Stimulated activated CD8-positive, alpha-beta memory T cell treated with anti-CD3 and anti-CD28 coated beads, Interleukin-15, amount 100 ng/mL, for 48 hours (primary cell): ENCODE measurements at regions not wholly inside any gene's neighbourhood (a gene's known extent, or its start where the extent isn't known, plus 50 kb on each side); places are given as distances from the start of the nearest gene placed in this dataset.
A peak's percentile ranks its signal among the peaks of the same experiment; 100 is the strongest.
"Not testable (repeated sequence)": the region's sequence is repeated elsewhere in the genome, so short reads cannot be mapped to it uniquely, and the experiment has no call there.

Experiments used
- DNase-seq, 2 donors: peaks; one replicate each; pipeline ENCODE4 v3.0.0-alpha.2; 2020; ENCODE audit warnings: low read depth in 2 of 2

DNA sequence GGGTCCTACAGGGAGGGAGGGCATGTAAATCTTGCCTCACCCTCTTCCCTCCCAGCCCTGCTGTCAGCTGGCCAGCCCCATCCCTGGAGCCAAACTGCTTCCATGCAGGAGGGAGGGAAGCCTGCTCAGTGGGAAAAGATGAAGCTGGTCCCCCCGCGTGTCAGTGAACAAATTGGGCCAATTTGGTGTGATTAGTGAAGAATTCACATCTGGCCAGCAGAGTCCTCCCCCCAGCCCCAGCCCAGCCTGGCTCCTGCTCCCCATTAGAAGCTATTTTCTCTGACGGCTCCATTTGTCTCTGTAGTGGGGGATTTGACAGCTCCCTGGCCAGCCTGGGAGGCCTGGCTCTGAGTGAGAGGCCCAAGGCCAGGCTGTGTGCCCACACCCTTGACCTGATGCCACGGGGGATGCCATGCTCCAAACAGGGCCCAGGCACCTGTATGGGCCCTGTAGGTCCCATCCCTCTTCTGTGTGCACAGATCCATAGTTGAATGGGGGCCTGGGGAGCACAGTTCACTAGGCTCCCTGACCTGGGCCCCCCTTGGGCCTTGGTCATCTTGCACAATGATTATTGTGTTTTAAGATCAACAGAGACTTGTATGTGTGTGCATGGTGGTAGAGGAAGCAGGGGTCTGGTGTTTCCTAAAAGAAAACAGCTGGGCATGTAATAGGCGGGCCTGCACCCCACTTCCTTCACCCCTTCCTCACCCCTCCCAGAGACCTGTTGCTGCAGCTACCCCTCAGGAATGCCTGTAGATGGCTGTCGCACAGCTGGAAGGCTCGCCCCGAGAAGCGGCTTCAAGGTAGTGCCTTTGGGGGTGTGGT, 50.7 kb upstream of the TAC4 start:
- no peak for DNase-seq

DNA sequence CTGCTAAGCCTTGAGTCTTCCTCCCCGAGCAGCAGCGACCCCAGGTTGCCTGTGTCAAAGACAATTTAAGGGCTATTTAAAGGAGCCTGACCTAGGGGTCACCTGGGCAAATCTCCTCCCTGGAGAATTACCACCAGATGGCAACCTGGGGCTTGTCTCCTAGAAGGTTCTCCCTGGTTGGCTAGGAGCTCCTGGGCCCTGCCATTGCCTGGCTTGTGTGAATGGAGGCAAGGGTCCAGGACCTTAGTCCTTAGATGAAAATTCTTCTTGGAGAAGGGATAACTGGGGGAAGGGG, 51.3 kb upstream of the TAC4 start:
- no peak for DNase-seq

- DNase-seq: no peak
Observed at GRCh38 chr17:49899588-49899987, 51.7 kb upstream of the TAC4 start.

DNA sequence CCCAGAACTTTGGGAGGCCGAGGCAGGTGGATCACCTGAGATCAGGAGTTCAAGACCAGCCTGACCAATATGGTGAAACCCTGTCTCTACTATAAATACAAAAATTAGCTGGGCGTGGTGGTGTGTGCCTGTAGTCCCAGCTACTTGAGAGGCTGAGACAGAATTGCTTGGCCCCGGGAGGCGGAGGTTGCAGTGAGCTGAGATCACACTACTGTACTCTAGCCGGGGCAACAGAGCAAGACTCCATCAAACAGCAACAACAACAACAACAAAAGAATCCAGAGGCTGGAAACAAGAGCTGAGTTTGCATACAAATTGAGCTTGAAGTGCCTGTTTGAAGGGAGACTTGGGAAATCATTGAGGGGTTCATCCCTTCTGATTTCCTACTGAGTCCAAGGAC, 52.9 kb upstream of the TAC4 start:
- DNase-seq: not testable (repeated sequence)

DNA sequence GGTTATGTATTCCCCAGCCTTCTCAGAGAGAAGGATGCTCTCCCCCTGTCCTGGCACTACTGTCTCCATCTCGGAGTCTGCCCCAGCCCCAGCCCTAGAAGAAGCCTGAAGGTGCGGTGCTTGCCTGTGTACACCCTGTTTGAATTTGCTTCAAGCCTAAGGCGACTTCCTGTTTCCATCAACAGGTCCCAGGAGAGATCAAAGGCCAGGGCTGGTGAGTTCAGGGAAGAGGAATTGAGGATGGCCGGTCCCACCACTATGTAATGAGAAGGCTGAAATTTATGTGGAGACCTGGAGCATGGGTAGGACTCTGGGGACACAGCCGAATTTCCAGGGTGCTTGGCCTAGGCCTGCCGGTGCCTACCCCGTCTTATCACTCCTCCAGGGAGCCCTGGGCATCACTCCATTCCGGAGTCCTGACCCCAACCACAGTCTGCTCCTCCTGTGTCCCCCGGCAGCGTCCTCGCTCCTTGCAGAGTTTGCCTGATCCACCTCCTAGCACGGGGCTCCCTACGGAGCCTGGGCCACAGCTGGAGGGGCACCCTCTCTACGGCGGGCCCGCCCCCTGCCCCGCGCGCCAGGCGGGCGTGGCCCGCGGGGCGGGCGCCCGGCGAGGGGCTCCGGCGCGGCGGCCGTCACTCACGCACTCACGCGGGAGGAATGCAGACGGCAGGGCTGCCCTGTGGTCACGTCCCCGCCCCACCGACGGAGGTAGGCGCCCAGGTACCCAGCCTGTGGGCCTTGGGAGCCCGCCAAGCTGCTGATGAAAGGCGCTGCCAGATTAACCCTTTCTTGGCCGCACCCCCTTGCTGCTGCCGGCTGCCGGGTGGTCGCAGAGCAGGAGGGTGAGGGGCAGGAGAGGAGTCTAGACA, 53.8 kb upstream of the TAC4 start:
- DNase-seq: no peak

DNA sequence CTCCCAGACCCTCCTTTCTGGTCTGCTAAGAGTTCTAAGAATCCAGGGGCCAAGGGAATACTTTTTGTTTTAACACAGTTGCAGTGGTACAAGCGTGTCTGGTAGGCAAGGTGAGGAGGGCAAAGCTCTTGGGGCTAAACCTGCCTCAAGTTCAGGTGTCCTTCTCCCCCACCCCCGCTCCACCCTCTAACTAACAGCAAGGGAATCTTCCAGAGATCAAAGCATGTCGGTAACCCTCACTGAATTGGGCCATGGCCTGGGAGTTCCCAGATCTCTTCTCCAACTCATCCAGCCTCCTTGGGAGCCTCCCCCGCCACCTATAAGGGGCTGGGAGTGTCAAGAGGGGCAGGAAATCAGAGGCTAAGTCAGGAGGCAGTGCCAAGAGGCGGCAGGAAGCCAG, 55.7 kb upstream of the TAC4 start:
- no peak for DNase-seq

DNA sequence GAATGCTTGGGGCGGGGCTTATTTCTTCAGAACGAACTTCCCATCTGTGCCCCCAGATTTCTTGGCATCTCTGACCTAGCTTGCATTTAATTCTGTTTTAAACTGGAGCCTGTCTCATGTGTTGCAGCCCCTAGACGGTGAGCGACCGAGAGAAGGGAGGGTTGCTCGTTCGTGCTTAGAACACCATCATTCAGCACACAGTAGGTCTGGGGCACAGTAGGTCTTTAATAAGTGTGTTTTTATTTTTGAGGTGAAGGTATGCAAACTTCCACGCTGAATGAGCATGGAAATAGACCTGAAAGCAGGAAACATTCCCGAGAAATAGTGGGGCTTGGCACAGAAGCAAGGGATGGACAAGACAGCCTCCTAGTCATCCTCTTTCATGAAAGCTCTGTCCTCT, 57.0 kb upstream of the TAC4 start:
- no peak for DNase-seq

- DNase-seq: no peak
Observed at GRCh38 chr17:49906531-49907136, 58.8 kb upstream of the TAC4 start.

DNA sequence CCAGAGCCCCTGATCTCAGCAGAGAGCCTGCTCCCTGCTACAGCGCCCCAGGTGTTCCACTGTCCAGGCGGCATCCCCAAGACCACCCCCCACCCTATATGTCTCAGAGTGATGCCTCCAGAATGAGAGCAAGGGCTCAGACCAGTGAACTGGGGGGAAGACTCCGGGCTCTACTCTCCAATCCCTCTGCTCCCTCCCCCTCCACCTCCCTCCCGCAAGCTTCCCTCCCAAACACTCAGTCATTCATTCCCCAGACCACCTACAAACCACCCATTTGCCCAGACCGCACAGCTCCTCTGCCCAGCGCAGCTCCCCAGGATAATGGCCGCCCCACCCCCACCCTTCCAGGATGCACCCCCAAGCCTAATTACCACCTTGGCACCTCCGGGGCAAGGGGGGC, 59.4 kb upstream of the TAC4 start:
- no peak for DNase-seq

GRCh38 chr17:49908782-49909714, 59.9 kb upstream of the DLX4 start:
- no peak for DNase-seq

DNA sequence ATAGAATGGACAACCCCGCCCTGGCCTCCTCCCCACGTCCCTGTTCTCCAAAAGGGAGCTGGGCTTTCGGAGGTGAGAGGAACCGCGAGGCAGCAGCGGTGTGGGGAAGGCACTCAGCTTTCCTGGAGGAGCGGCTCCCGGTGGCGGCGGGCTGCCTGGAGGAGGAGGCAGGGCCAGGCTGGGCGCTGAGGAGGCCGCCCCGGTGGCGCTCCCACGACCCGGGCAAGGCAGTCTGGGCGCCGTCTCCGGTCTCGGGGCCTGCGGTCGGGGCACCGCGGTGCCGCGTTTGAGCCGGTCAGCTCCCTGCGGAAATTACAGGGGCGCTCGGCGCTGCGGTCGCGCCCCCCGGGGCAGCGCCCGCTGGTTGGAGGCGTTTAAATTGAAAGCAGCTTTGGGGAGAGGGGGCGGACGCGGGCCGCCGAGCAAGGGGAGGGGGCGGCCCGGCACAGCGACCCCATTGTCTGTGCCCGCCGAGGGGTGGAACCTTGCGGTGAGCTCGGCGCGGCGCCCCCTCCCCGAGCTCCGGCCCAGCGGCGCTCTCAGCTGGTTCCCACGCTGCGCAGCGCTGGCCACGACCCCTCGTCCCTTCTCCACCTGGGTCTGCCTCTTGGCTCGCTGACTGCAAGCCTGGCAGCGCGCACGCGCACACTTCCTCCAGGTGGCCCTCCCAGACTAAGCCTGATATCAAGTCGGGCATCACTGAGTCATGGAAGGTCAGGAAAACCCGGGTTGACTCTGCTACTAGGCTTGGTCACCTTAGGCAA, 58.7 kb upstream of the DLX4 start:
- DNase-seq: peak; percentile 9 to 16

DNA sequence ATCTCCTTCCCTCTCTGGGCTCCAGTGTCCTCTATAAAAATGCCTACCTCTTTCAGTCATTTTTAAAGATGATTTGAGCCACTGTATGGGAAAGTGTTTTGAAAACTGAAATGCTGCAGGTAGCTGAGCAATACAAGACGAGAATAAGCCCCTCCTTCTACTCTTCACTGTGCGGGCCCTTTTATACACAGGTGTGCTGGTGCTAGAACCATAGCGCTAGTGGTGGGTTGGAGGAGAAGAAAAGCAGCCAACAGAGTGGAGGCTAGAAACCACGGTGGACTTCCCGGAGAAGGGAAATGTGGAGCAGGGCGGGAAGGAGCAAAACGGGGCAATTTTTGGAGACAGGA, 58.2 kb upstream of the DLX4 start:
- no peak for DNase-seq

- DNase-seq: no peak
Observed at GRCh38 chr17:49911719-49912118, 57.3 kb upstream of the DLX4 start.

DNA sequence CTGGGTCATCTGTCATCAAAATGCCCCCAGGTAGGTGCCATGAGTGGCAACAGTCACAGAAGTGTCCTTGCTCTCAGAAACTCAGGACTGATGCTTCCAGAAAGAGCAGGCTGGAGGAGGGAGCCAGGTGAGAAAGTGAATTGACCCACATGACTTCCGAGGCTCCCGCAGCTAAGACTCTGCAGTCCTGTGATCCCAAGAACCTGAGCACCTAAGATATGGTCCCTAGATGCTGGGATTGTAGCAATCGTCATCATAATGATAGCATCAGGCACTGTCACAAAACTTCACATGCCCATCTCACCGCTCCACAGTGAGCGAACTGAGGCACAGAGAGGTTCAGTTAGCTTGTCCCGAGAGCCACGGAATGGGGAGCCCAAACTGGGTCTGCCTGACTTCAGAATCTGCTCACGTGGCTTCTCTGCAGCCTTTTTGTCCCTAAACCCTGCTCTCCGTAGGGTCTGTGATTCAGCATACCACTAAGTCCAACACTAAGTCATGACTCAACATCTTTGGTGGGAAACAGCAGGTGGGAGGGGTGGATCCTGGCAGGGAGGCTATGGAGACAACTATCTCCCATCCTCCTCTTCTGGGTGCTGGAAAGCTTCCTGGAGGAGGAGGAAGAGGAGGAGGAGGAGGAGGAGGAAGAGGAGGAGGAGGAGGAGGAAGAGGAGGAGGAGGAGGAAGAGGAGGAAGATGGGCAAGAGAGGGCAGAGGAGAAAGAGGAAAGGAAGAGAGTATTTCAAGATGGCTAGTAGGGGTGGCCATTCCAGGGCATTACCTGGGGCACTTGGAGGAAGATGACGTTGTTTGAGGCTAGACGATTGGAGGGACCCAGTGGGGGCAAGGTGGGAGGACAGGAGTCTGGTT, 55.5 kb upstream of the DLX4 start:
- DNase-seq: no peak

- DNase-seq: no peak
Observed at GRCh38 chr17:49914096-49914490, 54.9 kb upstream of the DLX4 start.

- no peak for DNase-seq
Observed at GRCh38 chr17:49914664-49915063, 54.3 kb upstream of the DLX4 start.

- DNase-seq: no peak
Observed at GRCh38 chr17:49915260-49915659, 53.7 kb upstream of the DLX4 start.

GRCh38 chr17:49915670-49916069, 53.3 kb upstream of the DLX4 start:
- no peak for DNase-seq

DNA sequence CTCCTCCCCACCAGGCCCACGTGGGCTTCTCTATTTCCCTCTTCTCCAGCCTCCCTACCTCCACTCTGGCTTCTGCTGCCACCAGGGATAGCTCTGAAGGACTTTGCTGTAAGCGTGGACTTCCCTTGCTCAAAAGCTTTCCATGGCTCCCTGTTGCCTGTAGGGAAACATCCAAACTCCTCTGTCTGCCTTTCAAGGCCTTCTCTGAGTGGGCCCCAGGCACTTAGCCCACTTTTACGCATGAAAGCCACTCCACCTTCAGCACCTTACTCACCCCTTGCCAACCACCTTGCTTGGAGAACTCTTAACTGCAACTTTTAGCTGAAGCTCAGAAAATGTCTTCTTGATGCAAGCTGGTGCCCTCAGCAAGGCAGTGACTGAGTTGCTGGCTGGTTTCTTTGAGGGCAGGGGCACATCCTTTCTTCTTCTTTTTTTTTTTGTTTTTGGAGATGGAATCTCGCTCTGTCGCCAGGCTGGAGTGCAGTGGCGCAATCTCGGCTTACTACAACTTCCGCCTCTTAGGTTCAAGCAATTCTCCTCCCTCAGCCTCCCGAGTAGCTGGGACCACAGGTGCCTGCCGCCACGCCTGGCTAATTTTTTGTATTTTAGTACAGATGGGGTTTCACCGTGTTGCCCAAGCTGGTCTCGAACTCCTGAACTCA, 52.0 kb upstream of the DLX4 start:
- no peak for DNase-seq

- no peak for DNase-seq
Observed at GRCh38 chr17:49918591-49918990, 50.4 kb upstream of the DLX4 start.
